Spleen (tissue), 7 donors: ENCODE measurements at regions not wholly inside any gene's neighbourhood (a gene's known extent, or its start where the extent isn't known, plus 50 kb on each side); places are given as distances from the start of the nearest gene placed in this dataset.

Experiments used
- CTCF ChIP-seq, 11 experiments: fragments of 200-600 bp in 7 of 11; fragments of 450-650 bp in 4 of 11; sonication (generic) in 4 of 11; IDR thresholded peaks in 8 of 11; conservative IDR thresholded peaks in 3 of 11; 1 replicate in 7 of 11; 2 replicates in 4 of 11; pipeline versions ENCODE4 v1.4.0 to v1.8.0; 2016 to 2021; ENCODE audit warnings: antibody characterized with exemption in 11 of 11, inconsistent platforms in 4 of 11, mild to moderate bottlenecking in 1 of 11
- POLR2A ChIP-seq, 3 donors: fragments of 450-650 bp; IDR thresholded peaks; one replicate each; pipeline ENCODE4 v1.5.1; 2017; ENCODE audit warnings: antibody characterized with exemption in 3 of 3, mild to moderate bottlenecking in 1 of 3
- donor health status: DM: no; HTN: no; CAD: no; lungs with moderate emphysema.
- donor health status: DM: no; HTN: no; CAD: no.
- donor health status: DM: no; HTN: no; CAD: no.

DNA sequence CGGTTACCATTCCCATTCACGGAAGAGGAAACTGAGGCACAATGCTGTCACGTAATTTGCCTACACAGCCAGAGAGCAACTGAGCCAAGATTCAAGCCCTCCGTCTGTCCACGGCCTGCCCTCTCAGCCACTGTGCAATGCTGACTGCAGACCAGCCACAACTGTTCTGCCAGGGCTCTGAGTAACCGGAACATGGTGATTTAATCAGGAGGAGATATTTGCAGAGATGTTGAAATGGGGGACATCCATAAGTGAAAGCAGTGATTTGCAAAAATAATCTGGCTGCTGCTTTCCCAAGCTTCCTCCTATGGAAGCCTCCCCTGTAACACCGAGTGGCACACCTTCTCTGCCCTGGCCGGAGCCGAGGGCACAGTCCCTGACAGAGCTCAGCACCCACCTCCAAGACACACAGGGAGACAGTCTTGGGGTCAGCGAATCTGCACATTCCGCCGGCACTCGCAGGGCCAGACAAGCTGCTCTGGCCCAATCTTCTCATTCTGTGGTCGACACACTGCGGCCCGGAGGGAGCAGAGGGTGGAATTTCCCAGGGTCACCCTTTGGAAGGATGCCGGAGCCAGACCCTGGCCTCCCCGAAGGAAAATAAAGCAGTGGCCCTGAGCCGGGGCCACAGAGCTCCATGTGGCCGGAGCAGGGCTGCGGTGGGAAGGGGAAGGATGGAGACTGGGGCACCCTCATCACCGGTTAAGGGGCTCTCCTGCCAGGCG, 158.2 kb upstream of the DIO3 start:
- TF ChIP-seq POLR2A (IDR thresholded peaks at IDR 0.05) (no peak), CTCF (IDR thresholded peaks at IDR 0.05 in 8 of 11, conservative IDR thresholded peaks at IDR 0.05 in 3 of 11) (no peak)
